Stimulated activated CD4-positive, alpha-beta T cell treated with anti-CD3 and anti-CD28 coated beads, Interleukin-12 subunit alpha, Interleukin-12 subunit beta, amount 100 ng/mL, for 48 hours (primary cell): ENCODE measurements at regions not wholly inside any gene's neighbourhood (a gene's known extent, or its start where the extent isn't known, plus 50 kb on each side); places are given as distances from the start of the nearest gene placed in this dataset.

Source experiments
- DNase-seq, 3 donors: peaks; one replicate each; pipeline ENCODE4 v3.0.0-alpha.2; 2020; ENCODE audit warnings: low read depth in 2 of 3, low spot score in 1 of 3

DNA sequence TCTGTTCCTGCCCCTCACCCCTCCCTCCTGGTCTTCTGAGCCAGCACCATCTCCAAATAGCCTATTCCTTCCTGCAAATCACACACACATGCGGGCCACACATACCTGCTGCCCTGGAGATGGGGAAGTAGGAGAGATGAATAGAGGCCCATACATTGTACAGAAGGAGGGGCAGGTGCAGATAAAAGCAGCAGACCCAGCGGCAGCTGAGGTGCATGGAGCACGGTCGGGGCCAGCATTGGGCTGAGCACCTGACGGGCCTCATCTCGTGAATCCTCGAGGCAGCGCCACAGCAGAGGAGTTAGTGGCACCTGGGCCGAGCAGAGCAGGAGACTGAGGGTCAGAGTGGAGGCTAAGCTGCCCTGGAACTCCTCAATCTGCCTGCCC, 941.8 kb downstream of the BRD1 start:
- no peak for DNase-seq

- no peak for DNase-seq
These were observed 942.3 kb downstream of the BRD1 start for GRCh38 chr22:48885271-48885918.

DNA sequence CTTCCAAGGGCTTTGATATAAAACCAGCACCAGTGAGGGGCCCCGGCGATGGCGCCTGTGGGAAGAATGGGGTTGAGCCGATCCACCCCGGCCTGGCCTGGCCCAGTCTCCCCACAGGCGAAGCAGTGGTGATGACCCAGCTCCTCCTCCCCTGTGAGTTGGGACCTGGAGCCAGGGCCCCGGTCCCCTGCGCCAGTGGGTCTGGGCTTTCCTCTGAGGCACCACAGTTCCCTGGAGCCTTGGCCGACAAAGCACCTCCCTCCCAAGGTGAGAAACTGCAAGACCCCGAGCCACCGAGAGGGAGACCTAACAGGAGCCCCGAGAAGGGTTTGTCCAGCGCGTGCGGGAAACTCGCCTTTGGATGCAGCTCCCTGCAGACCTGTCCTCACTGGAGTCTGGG, 942.9 kb downstream of the BRD1 start:
- no peak for DNase-seq

DNA sequence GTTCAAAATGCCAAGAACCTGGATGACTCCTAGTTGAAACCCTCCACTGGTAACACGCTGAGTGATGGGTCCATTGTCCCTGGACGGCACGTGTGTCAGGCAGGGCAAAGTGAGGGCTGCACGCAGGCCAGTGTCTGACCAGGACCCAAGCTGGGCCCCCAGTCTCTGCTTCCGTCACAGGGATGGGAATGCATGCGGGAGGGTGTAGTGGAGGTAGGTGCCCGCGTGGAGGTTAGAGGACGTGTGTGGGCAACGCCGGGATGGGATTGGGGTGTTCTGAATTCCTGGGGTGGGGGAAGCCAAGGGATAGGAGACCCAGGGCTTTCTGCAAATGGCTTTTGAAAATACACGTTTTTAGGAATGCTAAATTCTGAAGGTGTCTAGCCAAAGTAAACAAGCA, 943.3 kb downstream of the BRD1 start:
- DNase-seq: no peak

GRCh38 chr22:48883211-48883960, 944.3 kb downstream of the BRD1 start:
- no peak for DNase-seq

- no peak for DNase-seq
These were observed 945.0 kb downstream of the BRD1 start for GRCh38 chr22:48882636-48883200.

DNA sequence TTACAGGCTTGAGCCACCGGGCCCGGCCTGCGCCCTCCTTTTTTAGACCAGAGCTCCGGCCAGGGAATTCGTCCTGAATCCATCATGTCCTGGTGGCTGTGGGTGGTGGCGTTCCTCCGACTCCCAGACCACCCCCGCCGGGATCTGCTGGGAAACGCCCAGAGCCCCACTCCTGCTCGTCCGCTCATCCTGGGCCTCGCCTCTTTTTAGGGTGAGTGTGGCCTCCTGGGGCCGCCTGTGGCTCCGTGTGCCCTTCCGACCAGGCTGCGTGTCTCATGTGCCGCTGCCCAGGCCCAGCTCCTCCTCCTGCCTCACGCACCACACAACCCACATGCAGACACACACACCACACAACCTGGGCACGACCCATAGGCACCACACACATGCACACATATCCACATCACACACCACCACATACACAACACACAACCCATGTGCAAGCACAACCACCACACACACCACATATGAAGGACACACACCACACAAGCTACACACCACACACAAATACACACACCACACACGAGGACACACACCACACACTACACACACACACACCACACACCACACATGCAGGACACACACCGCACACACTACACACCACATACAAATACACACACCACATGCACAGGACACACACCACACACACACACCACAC, 946.2 kb downstream of the BRD1 start:
- no peak for DNase-seq

DNA sequence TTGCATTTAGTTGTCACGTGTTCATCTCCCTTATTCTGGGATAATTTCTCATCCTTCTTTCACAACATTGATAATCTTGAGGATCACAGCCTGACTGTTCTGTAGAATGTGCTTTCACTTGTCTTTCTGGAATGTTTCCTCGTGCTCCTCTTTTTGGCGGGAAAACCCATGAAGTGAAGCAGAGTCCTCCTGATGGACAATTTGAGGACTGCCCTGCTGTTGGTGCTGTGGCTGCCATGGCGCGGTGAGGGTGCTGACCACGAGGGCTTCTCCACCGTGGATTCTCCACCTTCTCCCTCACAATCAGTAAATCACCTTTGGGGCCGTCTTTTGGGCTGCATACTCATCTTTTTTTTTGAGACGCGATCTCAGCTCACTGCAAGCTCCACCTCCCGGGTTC, 946.9 kb downstream of the BRD1 start:
- DNase-seq: no peak

GRCh38 chr22:48876951-48877350, 950.7 kb downstream of the BRD1 start:
- DNase-seq: no peak

- DNase-seq: no peak
These were observed 952.7 kb downstream of the BRD1 start for GRCh38 chr22:48874956-48875355.

DNA sequence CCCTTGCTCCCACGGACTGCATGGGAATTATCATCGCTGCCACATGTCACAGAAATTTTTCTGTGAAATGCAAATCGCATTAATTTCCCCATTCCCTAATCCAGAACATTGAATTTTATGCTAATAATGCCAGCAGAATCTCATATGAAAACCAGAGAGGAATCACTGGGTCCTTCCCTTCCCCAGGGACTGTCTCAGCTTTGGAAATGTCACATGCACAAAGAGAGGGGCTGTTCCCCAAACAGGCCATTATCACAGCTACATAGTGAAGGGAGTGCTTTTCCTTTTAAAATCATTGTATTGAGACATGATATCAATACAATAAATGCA, 954.5 kb downstream of the BRD1 start:
- no peak for DNase-seq

DNA sequence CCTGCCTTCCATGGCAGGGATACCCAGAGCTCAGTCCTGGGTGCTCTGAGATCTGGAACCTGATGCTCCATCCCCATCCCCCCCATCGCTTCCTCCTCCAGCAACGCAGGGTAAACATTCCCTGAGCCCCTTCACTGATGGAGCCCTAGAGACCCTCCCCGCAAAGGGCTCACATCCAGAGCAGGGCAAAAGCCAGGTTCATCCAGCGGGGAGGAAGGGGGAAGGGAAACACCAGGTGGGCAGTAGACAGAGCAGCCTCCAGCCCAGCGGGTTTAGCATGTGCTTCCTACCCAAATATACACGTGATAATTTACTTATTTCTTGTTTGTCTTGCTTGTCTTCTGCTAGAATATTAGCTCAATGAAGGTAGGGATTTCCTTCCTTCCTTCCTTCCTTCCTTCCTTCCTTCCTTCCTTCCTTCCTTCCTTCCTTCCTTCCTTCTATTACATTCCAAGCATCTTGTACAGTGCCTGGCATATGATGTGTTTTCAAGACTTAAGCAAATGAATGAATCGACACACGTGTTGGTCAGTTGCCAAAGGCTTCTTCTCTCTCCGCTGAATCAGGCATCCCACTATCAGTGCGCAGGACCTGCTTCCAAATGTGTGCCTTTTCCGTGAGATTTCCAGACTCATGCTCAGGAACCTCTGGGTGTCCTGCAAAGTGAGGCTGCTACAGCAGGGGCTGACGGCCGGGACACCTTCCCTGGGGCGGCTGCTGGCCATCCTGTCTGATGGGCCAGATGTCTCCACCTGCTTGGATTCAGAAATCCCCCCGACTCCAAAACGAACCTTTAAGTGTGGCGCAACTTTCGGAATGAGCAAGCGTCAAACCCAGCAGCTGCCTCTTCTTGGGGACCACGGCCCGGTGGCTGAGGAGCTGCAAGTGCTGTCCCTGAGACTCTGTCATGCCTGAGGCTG, 955.1 kb downstream of the BRD1 start:
- DNase-seq: no peak

DNA sequence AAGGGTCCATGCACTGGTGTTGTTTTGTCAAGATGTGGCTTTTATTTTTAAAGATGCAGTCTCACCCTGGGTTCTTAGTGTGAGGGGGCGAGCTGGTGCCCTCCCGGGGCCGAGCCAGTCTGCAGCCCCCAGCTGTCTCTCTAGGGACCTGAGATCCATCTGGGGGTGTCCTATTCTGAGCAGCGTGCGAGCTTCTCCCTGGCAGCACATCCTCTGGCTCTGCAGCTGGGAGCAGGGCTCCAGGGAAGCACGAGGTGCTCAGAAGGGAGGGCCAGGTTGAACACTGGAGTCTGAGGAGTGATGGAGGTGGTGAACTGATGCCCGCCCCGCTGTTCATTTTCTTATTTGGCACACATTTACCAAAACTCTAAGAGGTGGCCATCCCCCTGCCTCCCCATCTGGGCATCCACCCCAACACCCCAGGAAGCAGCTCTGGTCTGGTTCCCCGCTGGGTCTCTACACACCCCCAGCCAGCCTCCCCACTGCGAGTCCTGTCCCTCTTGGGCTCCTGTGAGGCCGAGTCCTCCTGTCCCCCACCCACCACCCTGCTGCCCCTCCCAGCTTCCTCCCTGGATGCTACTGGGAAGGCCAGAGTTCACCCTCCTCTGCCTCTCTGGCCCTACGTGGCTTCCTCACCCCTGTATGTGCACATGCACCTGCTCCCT, 956.4 kb downstream of the BRD1 start:
- no peak for DNase-seq

GRCh38 chr22:48870436-48870835, 957.2 kb downstream of the BRD1 start:
- no peak for DNase-seq

DNA sequence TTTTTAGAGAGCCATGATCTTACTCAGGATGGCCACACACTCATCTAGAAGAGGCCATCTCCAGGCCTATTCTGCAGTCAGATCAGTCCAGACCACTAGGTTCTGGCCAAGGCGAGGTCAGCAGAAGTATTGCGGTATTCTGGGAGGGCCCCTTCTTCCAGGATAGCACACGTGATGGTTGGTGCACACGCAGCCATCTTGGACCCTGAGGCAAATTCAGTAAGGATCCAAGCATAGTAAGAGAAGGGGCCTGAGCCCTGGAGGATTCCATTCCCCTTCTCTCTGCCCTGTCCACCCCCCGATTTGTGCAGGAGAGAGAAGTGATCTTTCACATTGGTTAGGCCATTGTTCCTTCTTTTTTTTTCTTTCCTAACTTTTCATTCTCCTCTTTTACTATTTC, 957.9 kb downstream of the BRD1 start:
- DNase-seq: no peak

DNA sequence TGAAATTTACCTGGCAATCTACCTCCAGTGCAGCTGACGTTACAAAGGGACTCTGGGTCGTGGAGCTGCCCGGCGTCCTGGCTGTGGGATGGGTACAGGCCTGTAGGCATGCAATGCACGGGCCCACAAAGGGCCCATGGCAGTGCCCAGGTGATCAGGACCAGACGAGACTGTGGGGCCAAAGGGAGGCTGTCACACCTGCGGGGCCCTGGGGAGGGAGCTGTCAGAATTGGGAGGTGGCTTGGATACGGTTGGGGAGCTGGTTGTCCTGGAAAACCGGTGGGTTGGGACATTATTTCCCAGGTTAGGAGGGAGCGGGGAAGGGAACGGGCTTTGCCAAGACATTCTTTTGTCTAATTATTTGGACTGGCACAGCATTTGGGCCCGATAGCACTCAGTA, 958.5 kb downstream of the BRD1 start:
- no peak for DNase-seq

- DNase-seq: no peak
These were observed 959.1 kb downstream of the BRD1 start for GRCh38 chr22:48868554-48868953.

DNA sequence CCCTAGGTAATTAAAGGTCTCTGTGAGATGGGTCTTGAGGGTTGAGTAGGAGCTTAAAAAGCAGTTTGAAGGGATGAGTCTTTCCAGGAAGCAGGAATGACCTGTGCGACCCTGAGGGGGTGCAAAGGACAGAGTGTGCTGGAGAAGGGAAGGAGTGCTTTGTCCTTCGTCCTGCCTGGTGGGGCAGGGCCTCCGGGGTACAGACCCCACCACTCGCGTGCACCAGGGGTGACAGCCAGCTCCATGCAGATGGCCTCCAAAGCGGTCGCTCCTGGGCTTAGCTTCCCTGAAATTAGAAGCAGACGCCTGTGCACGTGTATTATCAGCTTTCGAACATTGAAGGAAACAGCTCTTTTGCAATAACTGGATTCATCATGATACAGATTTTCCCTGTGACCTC, 959.8 kb downstream of the BRD1 start:
- DNase-seq: no peak

GRCh38 chr22:48866906-48867681, 960.6 kb downstream of the BRD1 start:
- no peak for DNase-seq

DNA sequence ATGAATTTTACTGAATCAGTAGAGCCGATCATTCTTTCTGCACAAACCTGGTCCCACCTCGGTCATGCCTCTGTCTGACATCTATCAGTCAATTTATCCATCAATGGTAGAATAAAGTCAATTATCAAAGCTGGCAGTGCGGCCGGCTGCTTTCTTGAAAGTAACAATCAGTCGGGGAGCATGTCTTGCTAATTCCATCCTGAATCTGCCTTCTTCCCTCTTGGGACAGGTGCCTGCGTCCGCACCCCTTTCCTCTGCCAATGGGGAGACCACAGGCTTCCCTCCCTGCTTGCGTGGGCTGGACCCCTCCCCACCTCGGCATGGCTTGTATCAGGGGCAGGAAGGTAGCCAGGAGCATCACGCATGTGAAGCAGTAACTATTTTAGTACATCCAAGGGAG, 962.9 kb downstream of the BRD1 start:
- DNase-seq: no peak
